NCI-H774 (cell line): ENCODE measurements at regions not wholly inside any gene's neighbourhood (a gene's known extent, or its start where the extent isn't known, plus 50 kb on each side); places are given as distances from the start of the nearest gene placed in this dataset.

ENCODE experiments used
- DNase-seq: peaks from one replicate; lab custom pipeline; 2025; lab: John Stamatoyannopoulos, UW

GRCh38 chr4:17293901-17294300 lies 218.0 kb downstream of the QDPR start:
- DNase-seq, result no peak

- no peak for DNase-seq
These were observed 223.7 kb downstream of the QDPR start for GRCh38 chr4:17288151-17288550.

DNA sequence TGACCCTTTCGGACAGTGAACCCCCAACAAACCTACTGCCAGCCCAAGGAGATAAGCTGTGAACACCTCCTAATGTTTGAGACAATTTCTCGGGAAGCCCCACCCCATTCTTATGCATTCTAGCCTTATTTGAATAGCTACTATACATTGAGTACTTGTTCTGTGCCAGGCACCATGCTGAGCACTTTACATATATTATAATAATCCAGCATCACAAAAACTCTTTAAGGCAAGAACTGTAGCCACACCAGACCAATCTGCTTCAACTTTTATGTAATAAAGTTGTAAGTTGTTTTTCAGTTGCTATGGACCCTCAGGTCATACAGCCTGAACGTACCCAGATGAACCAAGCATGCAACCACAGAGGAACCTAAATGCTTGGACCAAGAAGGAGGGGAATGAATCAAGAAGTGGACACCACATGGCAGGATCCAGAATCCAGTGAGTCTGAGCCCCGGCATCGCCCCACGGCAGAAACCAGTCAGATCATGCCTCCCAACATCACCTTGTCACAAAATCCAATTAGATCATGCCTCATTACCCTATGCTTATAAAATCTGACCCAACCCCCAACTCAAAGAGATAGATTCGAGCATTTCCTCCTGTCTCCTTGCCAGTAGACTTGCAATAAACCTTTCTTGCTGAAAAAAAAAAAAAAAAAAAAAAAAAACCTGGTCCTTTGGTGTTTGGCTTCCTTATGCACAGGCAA lies 225.0 kb downstream of the QDPR start:
- DNase-seq, result no peak

DNA sequence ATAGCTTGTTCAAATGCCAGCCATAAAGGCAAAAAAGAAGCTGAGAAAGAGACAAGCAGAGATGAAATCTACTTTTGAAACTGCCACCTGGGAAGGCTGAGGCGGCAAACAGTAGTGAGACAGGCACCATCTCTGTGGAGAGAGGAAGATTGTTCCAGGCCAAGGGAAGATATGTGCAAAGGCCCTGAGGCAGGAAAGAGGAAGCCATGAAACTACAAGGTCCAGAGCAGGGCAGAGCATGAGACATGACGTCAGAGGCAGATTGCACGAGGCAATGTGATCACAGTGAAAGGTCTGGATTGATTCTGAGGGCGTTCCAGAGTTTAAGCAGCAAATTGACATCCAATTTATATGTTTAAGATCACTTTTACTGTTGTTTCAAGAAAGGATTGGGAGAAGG lies 226.1 kb downstream of the QDPR start:
- no peak for DNase-seq

DNA sequence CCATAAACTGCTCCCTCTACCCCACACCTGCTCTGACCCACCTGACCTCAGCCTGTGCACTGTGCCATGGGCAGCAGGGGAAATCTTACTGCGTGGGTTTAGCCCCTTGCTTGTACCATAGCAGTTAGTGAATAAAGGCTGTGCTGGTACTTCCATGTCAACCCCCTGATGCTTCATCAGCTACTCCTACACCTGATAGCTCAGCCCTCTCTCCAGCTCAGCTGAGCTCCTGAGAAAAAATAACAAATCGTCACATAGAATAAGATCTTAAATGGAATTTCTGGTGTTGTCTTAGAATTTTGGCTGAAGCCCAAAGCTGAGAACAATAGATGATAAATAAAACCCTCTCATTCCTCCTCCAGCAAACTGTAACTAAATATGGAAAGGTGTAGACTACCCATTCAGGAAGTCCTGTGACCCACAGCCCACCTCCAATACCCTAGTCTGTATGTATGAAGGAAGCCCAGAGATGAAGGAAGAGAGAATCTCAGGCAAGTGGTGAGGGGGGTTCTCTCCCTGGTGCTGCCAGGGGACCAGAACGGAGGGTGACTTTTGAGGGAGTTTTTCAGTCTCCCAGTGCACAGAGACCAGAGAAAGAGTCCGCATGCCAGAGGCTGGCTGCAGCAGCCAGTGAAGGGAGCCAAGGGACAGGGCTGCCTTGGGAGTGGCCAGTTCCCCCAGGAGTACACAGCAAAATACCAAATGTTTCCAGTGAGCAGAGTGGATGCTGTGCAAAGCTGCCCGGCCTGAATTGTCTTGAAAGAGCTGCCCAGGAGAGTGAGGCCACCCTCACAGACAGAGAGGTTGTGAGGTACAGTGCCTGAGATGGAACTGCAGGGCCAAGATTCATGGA lies 227.3 kb downstream of the QDPR start:
- no peak for DNase-seq

- DNase-seq, result peak; percentile 51
These were observed 228.1 kb downstream of the QDPR start for GRCh38 chr4:17283832-17284231.

GRCh38 chr4:17283251-17283650 lies 228.6 kb downstream of the QDPR start:
- no peak for DNase-seq

GRCh38 chr4:17280261-17281018 lies 231.4 kb downstream of the QDPR start:
- no peak for DNase-seq

- no peak for DNase-seq
These were observed 235.1 kb downstream of the QDPR start for GRCh38 chr4:17276776-17277175.

DNA sequence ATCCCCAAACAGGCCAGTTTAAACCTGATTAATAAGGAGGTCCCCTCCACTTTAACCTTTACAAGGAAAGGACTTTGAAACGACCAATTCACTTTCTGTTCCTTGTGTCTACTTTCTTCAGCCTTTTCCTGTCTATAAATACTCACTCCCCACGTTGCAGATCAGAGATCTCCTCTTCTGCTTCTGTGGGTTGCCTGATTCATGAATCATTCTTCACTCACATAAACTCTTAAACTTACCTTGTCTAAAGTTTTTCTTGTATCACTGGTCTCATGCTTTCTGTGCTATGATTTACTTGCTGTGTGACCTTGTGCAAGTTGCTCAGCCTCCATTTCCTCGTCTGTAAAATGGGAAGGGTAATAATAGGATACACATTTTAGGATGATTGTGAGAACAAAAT lies 236.1 kb downstream of the QDPR start:
- no peak for DNase-seq

- no peak for DNase-seq
These were observed 238.8 kb downstream of the QDPR start for GRCh38 chr4:17273047-17273446.

DNA sequence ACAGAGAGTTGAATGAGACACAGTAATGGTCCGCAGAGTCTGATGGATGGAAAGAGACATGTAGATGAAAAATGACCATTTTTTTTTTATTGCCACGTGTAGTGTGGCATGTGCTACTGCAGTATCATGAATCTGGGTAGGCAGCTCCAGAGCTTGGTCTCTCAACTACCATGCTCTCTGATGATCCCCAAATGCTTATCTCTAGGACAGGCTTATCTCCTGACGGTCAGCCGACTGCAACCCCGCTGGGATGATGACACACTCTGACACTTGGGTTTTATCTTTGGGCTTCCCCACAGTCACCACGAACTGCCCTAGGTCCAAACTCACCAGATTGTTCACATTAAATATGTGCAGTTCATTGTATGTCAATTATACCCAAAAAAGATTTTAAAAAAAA lies 239.7 kb downstream of the QDPR start:
- no peak for DNase-seq

DNA sequence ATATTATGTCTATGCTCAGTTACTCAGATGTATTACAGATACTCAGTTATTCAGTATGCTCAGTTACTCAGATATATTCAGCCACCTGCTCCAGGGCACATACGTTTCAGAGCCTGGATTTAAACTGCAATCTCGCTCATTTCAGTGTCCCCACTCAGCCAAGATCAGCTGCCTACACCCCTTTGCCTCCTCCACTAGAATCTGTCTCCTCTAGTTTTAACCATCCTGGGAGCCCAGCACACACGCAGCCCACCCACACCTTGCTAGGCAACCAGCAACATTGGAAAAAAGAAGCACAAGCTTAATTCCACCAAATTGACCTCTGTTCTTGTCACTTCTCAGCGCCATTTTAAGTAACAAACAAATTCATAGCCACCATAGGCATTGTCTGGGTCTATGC lies 246.2 kb downstream of the QDPR start:
- DNase-seq, result no peak

- no peak for DNase-seq
These were observed 246.8 kb downstream of the QDPR start for GRCh38 chr4:17265139-17265538.

GRCh38 chr4:17260166-17260907 lies 251.6 kb downstream of the QDPR start:
- no peak for DNase-seq

DNA sequence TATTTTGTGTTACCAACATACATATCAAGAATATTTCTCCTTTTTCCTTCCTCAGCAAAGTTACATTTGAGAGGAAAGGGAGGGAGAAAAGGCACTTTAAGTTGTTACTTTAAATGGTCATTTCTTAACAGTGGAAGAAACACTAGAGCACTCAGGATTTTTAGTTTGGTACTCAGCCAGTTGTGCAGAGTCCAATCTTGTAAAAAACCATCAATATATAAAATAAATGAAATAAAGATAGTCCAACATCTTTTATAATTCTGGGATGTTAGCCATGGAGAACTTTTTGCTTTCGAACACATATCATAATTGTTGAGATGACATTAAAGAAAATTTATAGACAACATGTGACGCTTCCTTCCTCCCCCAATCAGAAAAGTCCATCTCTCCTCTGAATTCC lies 253.8 kb downstream of the QDPR start:
- DNase-seq, result no peak

- DNase-seq, result no peak
These were observed 259.8 kb downstream of the QDPR start for GRCh38 chr4:17252131-17252530.

DNA sequence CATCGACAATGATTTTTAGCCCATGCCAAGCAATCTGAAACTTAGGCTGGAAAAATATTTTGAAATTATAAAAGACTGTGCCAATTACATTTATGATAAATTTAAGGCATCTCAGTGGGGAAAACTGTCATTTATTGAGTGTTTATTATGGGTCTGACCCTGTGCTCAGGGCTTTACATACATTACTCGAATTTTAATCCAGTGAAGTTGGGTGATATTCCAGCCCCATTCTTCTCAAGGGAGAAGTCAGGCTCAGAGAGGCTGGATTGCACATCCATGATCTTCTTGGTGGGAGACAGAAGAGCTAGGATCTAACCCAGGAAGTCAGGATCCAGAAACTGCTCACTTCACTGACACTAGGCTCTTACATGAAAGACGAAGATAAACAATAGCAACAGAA lies 260.8 kb downstream of the QDPR start:
- DNase-seq, result no peak

- DNase-seq, result no peak
These were observed 261.3 kb downstream of the QDPR start for GRCh38 chr4:17250591-17250990.

DNA sequence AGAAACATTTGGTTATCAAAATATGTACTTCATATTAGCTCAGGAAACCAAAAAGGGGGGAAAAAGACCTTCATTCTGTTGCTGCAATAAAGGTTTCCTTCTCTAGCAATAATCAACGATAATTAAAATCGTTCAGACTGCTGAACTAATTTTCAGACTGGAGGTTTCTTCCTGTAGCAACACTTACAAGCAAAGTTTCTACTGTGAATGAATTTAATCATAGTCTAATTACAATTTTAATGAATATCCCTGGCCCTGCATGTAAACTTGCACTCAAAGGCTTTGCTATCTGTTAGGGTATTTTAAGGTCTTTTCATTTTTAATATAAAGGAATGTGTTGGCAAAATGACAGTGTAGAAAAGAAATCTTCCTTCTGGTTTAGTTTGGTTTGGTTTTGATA lies 265.2 kb downstream of the QDPR start:
- DNase-seq, result no peak

DNA sequence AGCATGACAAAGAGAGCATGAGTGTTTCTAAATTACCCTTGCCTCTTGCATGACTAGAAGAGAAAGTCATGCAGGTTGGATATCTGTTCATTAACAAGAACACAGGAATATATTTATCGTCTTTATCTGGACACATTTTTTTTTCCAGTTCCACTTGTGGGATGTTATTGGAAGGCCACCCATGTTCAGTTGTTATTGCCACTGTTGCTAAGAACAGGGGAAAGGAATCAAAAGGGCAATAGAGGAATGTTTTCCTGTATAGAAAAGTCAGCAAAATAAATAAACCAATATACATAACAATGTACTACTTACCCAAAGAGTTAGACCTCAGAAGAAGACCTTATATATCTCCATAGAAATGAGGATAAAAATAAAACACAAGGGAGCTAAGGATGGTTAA lies 270.1 kb downstream of the QDPR start:
- DNase-seq, result no peak

GRCh38 chr4:17238633-17239032 lies 273.3 kb downstream of the QDPR start:
- DNase-seq, result no peak
